ENCODE measurements at regions not wholly inside any gene's neighbourhood (a gene's known extent, or its start where the extent isn't known, plus 50 kb on each side); places are given as distances from the start of the nearest gene placed in this dataset.
A peak's percentile ranks its signal among the peaks of the same experiment; 100 is the strongest.

- 0 to 11% methylated on average over 1 of the region's 1 CpG for WGBS, 2 donors
- intact Hi-C loops (cut with DNase I): no loop called here
- no peak for FAIRE-seq
Measured at GRCh38 chr13:70253834-70254233, 145.6 kb upstream of the KLHL1 start.

GRCh38 chr13:70253411-70253810, 145.2 kb upstream of the KLHL1 start:
- intact Hi-C loops (cut with DNase I): no loop called here
- no peaks in the 10 kb centered on the region for H3K27me3 ChIP-seq
- DNase-seq: no peak
- H3K4me1 ChIP-seq: no peaks in the 10 kb centered on the region
- FAIRE-seq: no peak
- no peak overlapping the region for H3K27ac ChIP-seq
- H3K36me3 ChIP-seq: no peaks in the 10 kb centered on the region
- no peak overlapping the region for H3K4me3 ChIP-seq
- no peaks in the 10 kb centered on the region for H3K9me3 ChIP-seq
- no peak for TF ChIP-seq CTCF (IDR thresholded peaks at IDR 0.05)
- ATAC-seq: no peak
- 49% methylated on average over 2 of the region's 2 CpGs for WGBS, 2 donors

More at GRCh38 chr13:70253834-70254233, 145.6 kb upstream of the KLHL1 start:
- ATAC-seq: no peak
- Histone ChIP-seq H3K4me1 (no peaks in the 10 kb centered on the region), H3K36me3 (no peaks in the 10 kb centered on the region), H3K27me3 (no peaks in the 10 kb centered on the region), H3K9me3 (no peaks in the 10 kb centered on the region), H3K27ac (no peak overlapping the region), H3K4me3 (no peak overlapping the region)
- DNase-seq: no peak
- no peak for TF ChIP-seq CTCF (IDR thresholded peaks at IDR 0.05)

GRCh38 chr13:70249332-70250064, 141.2 kb upstream of the KLHL1 start:
- Histone ChIP-seq H3K9me3 (no peaks in the 10 kb centered on the region), H3K4me3 (no peak overlapping the region), H3K27me3 (no peaks in the 10 kb centered on the region), H3K27ac (no peak overlapping the region), H3K4me1 (no peaks in the 10 kb centered on the region), H3K36me3 (no peaks in the 10 kb centered on the region)
- intact Hi-C loops (cut with DNase I): no loop called here
- TF ChIP-seq CTCF (IDR thresholded peaks at IDR 0.05): no peak
- FAIRE-seq (no peak), DNase-seq (peak in 1 of 6 donors; percentile 13), ATAC-seq (peak; percentile 58 to 88 (median 74))
- 92 to 94% methylated on average over 8 of the region's 8 CpGs for WGBS, 2 donors

GRCh38 chr13:70237131-70237530, 128.9 kb upstream of the KLHL1 start:
- DNase-seq: no peak
- FAIRE-seq: no peak
- no peak for ATAC-seq

More at GRCh38 chr13:70237131-70237530, 128.9 kb upstream of the KLHL1 start:
- intact Hi-C loops (cut with DNase I): no loop called here
- Histone ChIP-seq H3K27me3 (no peaks in the 10 kb centered on the region), H3K27ac (no peak overlapping the region), H3K4me3 (no peak overlapping the region), H3K9me3 (no peaks in the 10 kb centered on the region), H3K36me3 (no peaks in the 10 kb centered on the region), H3K4me1 (no peaks in the 10 kb centered on the region)
- no peak for TF ChIP-seq CTCF (IDR thresholded peaks at IDR 0.05)
